ENCODE measurements at regions not wholly inside any gene's neighbourhood (a gene's known extent, or its start where the extent isn't known, plus 50 kb on each side); places are given as distances from the start of the nearest gene placed in this dataset.
A peak's percentile ranks its signal among the peaks of the same experiment; 100 is the strongest.

- H3K27me3 ChIP-seq (ENCODE audit: control insufficient read depth, insufficient read depth, low read length) = no peaks in the 10 kb centered on the region
- H3K4me3 ChIP-seq (ENCODE audit: low read depth, low read length) = no peak overlapping the region
- H3K4me2 ChIP-seq (ENCODE audit: low read length) = no peak overlapping the region
- H3K36me3 ChIP-seq (ENCODE audit: control insufficient read depth, insufficient read depth, low read length) = no peaks in the 10 kb centered on the region
- H2AFZ ChIP-seq = no peak overlapping the region
- no peak overlapping the region for H3K27ac ChIP-seq
- TF ChIP-seq CTCF (IDR thresholded peaks at IDR 0.05) = no peak
- no peaks in the 10 kb centered on the region for H3K9me3 ChIP-seq (ENCODE audit: control insufficient read depth, low read length)
- no peak overlapping the region for H3K9ac ChIP-seq
- no peaks in the 10 kb centered on the region for H3K79me2 ChIP-seq
- H3K4me1 ChIP-seq = no peaks in the 10 kb centered on the region
Observed at GRCh38 chr14:58793131-58793740, 155.5 kb downstream of the DACT1 start.

DNA sequence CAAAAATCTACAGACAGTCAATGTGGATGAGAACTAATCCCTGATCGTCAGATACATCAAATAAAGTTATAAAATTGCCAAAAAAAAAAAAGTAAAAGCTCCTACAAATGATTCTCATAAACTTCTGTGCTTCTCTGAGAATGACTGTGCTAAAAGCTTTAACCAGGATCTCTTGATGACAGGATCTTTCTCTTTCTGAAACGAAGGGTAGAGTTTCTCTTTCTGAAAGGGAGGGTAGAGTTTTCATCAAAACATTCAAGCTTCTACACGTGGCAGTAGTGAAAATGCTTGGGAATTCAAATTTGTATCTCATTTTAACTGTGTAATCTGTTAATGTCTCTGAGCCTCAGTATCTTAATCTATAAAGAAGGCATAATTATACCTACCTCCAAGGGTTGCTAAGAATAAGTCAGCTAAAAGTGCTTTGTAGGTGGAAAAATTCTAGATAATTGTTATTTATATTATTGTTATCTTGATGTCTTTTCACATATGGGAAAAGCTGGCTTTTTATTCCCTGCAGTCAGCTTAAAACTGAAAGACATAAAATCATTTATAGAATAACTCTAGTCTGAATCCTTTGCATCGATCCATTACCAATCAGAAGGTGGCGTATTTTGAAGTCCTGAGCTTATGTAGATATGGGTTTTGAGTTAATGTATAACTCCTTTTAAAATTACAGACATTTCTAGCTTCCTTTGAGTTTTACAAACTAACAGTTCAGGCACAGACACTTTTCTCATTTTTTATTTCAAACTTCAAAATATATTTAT is 157.4 kb downstream of the DACT1 start:
- TF ChIP-seq CTCF (IDR thresholded peaks at IDR 0.05) = no peak

DNA sequence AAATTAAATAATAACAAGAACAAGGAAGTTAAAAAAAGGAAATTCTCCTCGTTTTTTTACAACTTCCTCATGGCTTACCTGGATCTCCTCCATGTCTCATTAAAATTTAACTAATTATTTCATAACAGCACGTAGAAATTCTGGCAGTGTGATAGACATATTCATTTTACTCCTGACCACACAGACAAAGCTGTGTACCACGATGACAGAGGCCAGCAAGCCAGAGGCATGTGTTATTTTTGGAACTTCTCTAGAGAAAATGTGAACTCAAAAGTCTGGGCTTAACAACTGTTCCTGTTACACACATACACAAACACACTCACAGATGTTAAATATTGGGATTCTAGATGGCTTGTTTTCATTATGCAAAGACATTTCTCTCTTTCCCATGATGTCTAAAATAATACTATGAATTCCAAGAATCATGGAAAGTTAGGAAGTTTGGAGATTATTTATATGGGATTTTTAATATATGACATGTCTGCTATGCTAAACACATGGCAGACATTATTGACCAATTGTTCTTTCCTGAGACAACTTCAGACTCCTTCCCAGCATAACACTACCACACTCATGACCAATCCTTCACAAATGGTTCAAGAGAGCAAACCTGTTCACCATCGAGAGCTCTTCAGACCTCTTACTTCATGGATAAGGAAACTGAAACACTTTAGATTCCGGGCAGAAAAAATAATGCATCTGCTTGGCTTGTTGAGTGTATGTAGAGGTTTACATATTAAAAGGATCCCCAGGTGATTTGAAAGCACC is 158.7 kb downstream of the DACT1 start:
- H3K79me2 ChIP-seq = no peaks in the 10 kb centered on the region
- no peak overlapping the region for H3K27ac ChIP-seq
- H3K4me2 ChIP-seq (ENCODE audit: low read length) = no peak overlapping the region
- no peak for TF ChIP-seq CTCF (IDR thresholded peaks at IDR 0.05)
- no peak overlapping the region for H3K4me3 ChIP-seq (ENCODE audit: low read depth, low read length)
- no peaks in the 10 kb centered on the region for H3K27me3 ChIP-seq (ENCODE audit: control insufficient read depth, insufficient read depth, low read length)
- no peaks in the 10 kb centered on the region for H3K4me1 ChIP-seq
- no peaks in the 10 kb centered on the region for H3K9me3 ChIP-seq (ENCODE audit: control insufficient read depth, low read length)
- no peak overlapping the region for H2AFZ ChIP-seq
- H3K9ac ChIP-seq = no peak overlapping the region
- no peaks in the 10 kb centered on the region for H3K36me3 ChIP-seq (ENCODE audit: control insufficient read depth, insufficient read depth, low read length)

More for the DNA sequence above, 157.4 kb downstream of the DACT1 start:
- H3K4me1 ChIP-seq = no peaks in the 10 kb centered on the region
- peak overlapping the region; percentile 18 for H2AFZ ChIP-seq
- no peak overlapping the region for H3K27ac ChIP-seq
- H3K79me2 ChIP-seq = no peaks in the 10 kb centered on the region
- no peaks in the 10 kb centered on the region for H3K36me3 ChIP-seq (ENCODE audit: control insufficient read depth, insufficient read depth, low read length)
- no peak overlapping the region for H3K4me2 ChIP-seq (ENCODE audit: low read length)
- H3K4me3 ChIP-seq (ENCODE audit: low read depth, low read length) = no peak overlapping the region
- H3K9me3 ChIP-seq (ENCODE audit: control insufficient read depth, low read length) = no peaks in the 10 kb centered on the region
- no peaks in the 10 kb centered on the region for H3K27me3 ChIP-seq (ENCODE audit: control insufficient read depth, insufficient read depth, low read length)
- H3K9ac ChIP-seq = no peak overlapping the region

- Histone ChIP-seq H3K27ac (no peak overlapping the region), H3K9me3 (ENCODE audit: control insufficient read depth, low read length) (no peaks in the 10 kb centered on the region), H3K9ac (no peak overlapping the region), H3K36me3 (ENCODE audit: control insufficient read depth, insufficient read depth, low read length) (no peaks in the 10 kb centered on the region), H3K27me3 (ENCODE audit: control insufficient read depth, insufficient read depth, low read length) (no peaks in the 10 kb centered on the region), H2AFZ (no peak overlapping the region), H3K79me2 (no peaks in the 10 kb centered on the region), H3K4me3 (ENCODE audit: low read depth, low read length) (no peak overlapping the region), H3K4me1 (no peaks in the 10 kb centered on the region), H3K4me2 (ENCODE audit: low read length) (no peak overlapping the region)
- TF ChIP-seq CTCF (IDR thresholded peaks at IDR 0.05) = no peak
Observed at GRCh38 chr14:58797010-58797429, 159.3 kb downstream of the DACT1 start.

Measured in parathyroid adenoma (tissue), 2 donors.